SK-N-SH (cell line): ENCODE measurements at regions not wholly inside any gene's neighbourhood (a gene's known extent, or its start where the extent isn't known, plus 50 kb on each side); places are given as distances from the start of the nearest gene placed in this dataset.

ENCODE experiments used
- CTCF ChIA-PET: fragments of 300-600, 350-600 bp; formaldehyde crosslinking; extraction: SDS; loops from one replicate; lab custom pipeline; 2021; lab: Yijun Ruan, JAX
- POLR2A ChIA-PET: fragments of 350-600 bp; sonication (Branson Sonifier 250); formaldehyde crosslinking; extraction: SDS; loops from one replicate; lab custom pipeline; 2020; ENCODE audit warnings: antibody characterized with exemption, inconsistent platforms; lab: Yijun Ruan, JAX
- DNase-seq: peaks from one replicate; pipeline ENCODE4 v3.0.0; 2012
- H2AFZ ChIP-seq: fragments of 200-600 bp; sonication (generic); 2 replicates; pipeline ENCODE4 v1.8.1; 2016; ENCODE audit warnings: antibody characterized with exemption, mild to moderate bottlenecking, low read depth
- H3F3A ChIP-seq: fragments of 200-600 bp; sonication (generic); replicated peaks from 2 replicates; pipeline ENCODE3; 2016; ENCODE audit warnings: antibody characterized with exemption, mild to moderate bottlenecking; ENCODE audit not compliant: insufficient read depth
- H3K27ac ChIP-seq, 2 experiments: fragments of 200-500 bp in 1 of 2; fragments of 200-600 bp in 1 of 2; sonication (Bioruptor generic) in 1 of 2; sonication (generic), shearing (Covaris generic) in 1 of 2; 2 replicates each; pipeline versions ENCODE4 v1.5.1 to v1.6.1; 2014 to 2016; ENCODE audit warnings: low read depth in 2 of 2, inconsistent platforms in 1 of 2, low read length in 1 of 2, mild to moderate bottlenecking in 1 of 2, mixed read lengths in 1 of 2
- H3K27me3 ChIP-seq: fragments of 200-600 bp; sonication (generic), shearing (Covaris generic); 2 replicates; pipeline ENCODE4 v1.6.1; 2016; ENCODE audit warnings: mixed run types; ENCODE audit not compliant: insufficient read depth
- H3K36me3 ChIP-seq, 2 experiments: fragments of 200-500 bp in 1 of 2; fragments of 200-600 bp in 1 of 2; sonication (Bioruptor generic) in 1 of 2; sonication (generic) in 1 of 2; replicated peaks in 1 of 2; 2 replicates each; pipeline versions ENCODE3 to v1.5.1; 2014 to 2016; ENCODE audit warnings: low read length in 1 of 2, mild to moderate bottlenecking in 1 of 2; ENCODE audit not compliant: insufficient read depth in 2 of 2, control insufficient read depth in 1 of 2
- H3K4me1 ChIP-seq, 2 experiments: fragments of 200-500 bp in 1 of 2; fragments of 200-600 bp in 1 of 2; sonication (Bioruptor generic) in 1 of 2; sonication (generic), shearing (Covaris generic) in 1 of 2; 2 replicates each; pipeline versions ENCODE4 v1.5.1 to v1.6.1; 2014 to 2016; ENCODE audit warnings: low read depth in 1 of 2, low read length in 1 of 2, mixed run types in 1 of 2; ENCODE audit not compliant: insufficient read depth in 2 of 2, control insufficient read depth in 1 of 2
- H3K4me2 ChIP-seq: fragments of 200-600 bp; sonication (generic), shearing (Covaris generic); 2 replicates; pipeline ENCODE4 v1.6.1; 2017; ENCODE audit warnings: mixed run types
- H3K4me3 ChIP-seq, 2 experiments: fragments of 200-500 bp in 1 of 2; fragments of 200-600 bp in 1 of 2; sonication (Bioruptor generic) in 1 of 2; sonication (generic), shearing (Covaris generic) in 1 of 2; 2 replicates each; pipeline versions ENCODE4 v1.5.1 to v1.8.1; 2014 to 2016; ENCODE audit warnings: low read depth in 2 of 2, inconsistent platforms in 1 of 2, low read length in 1 of 2, mild to moderate bottlenecking in 1 of 2, mixed read lengths in 1 of 2, moderate library complexity in 1 of 2
- H3K79me2 ChIP-seq: fragments of 200-600 bp; sonication (generic); 2 replicates; pipeline ENCODE4 v1.8.1; 2017; ENCODE audit warnings: mild to moderate bottlenecking; ENCODE audit not compliant: insufficient read depth
- H3K9ac ChIP-seq: fragments of 200-600 bp; sonication (generic); 2 replicates; pipeline ENCODE4 v1.6.1; 2017; ENCODE audit warnings: mixed run types
- H3K9me2 ChIP-seq: fragments of 200-600 bp; sonication (generic); 2 replicates; pipeline ENCODE4 v1.6.1; 2017; ENCODE audit warnings: mixed run types
- H3K9me3 ChIP-seq: fragments of 200-600 bp; sonication (generic); 2 replicates; pipeline ENCODE4 v1.6.1; 2017; ENCODE audit warnings: mixed run types, mild to moderate bottlenecking, moderate library complexity
- H4K20me1 ChIP-seq: fragments of 200-600 bp; sonication (generic); 2 replicates; pipeline ENCODE4 v1.6.1; 2017; ENCODE audit warnings: mild to moderate bottlenecking, mixed run types; ENCODE audit not compliant: insufficient read depth
- CHD2 ChIP-seq: fragments of 150-350 bp; IDR thresholded peaks from 2 replicates; pipeline ENCODE4 v1.6.1; 2018; ENCODE audit warnings: low read length; ENCODE audit not compliant: partially characterized antibody
- CTCF ChIP-seq: fragments of 200-600 bp; sonication (generic); IDR thresholded peaks from 2 replicates; pipeline ENCODE4 v1.6.1; 2017; ENCODE audit warnings: antibody characterized with exemption, mild to moderate bottlenecking, moderate library complexity
- FOSL2 ChIP-seq: IDR thresholded peaks from 2 replicates; pipeline ENCODE4 v1.4.0; 2012; ENCODE audit warnings: low read depth, mild to moderate bottlenecking, moderate library complexity, borderline replicate concordance
- FOXJ3 ChIP-seq: sonication (generic); formaldehyde crosslinking; IDR thresholded peaks from 2 replicates; pipeline ENCODE4 v1.5.1; 2020; ENCODE audit warnings: mild to moderate bottlenecking, missing genetic modification reagents
- GATA2 ChIP-seq: sonication (generic); formaldehyde crosslinking; IDR thresholded peaks from 2 replicates; pipeline ENCODE4 v1.5.0; 2020; ENCODE audit warnings: mild to moderate bottlenecking, missing genetic modification reagents
- MAX ChIP-seq: IDR thresholded peaks from 2 replicates; pipeline ENCODE4 v1.4.0; 2012; ENCODE audit warnings: low read depth
- MEF2A ChIP-seq: IDR thresholded peaks from 2 replicates; pipeline ENCODE4 v1.4.0; 2012; ENCODE audit warnings: low read depth, borderline replicate concordance
- MXI1 ChIP-seq: IDR thresholded peaks from 2 replicates; pipeline ENCODE4 v1.6.1; 2012; ENCODE audit warnings: mild to moderate bottlenecking, low read depth, low read length, improper control_type of control experiment
- PBX3 ChIP-seq: IDR thresholded peaks from 2 replicates; pipeline ENCODE4; 2012
- RCOR1 ChIP-seq: fragments of 150-350 bp; IDR thresholded peaks from 2 replicates; pipeline ENCODE4 v1.6.1; 2017; ENCODE audit warnings: antibody characterized with exemption, low read length
- RFX5 ChIP-seq: IDR thresholded peaks from 2 replicates; pipeline ENCODE4 v1.6.1; 2012; ENCODE audit warnings: mild to moderate bottlenecking, improper control_type of control experiment, low read length
- RXRA ChIP-seq: IDR thresholded peaks from 2 replicates; pipeline ENCODE4 v1.4.0; 2012; ENCODE audit warnings: low read depth, mild to moderate bottlenecking, borderline replicate concordance
- SIN3A ChIP-seq: IDR thresholded peaks from 2 replicates; pipeline ENCODE4 v1.6.1; 2012; ENCODE audit warnings: low read depth, mild to moderate bottlenecking, low read length, moderate library complexity, borderline replicate concordance
- SMC3 ChIP-seq: IDR thresholded peaks from 2 replicates; pipeline ENCODE4 v1.6.1; 2012; ENCODE audit warnings: low read depth, low read length, improper control_type of control experiment
- TCF12 ChIP-seq: IDR thresholded peaks from 2 replicates; pipeline ENCODE4 v1.4.0; 2012
- TEAD4 ChIP-seq: IDR thresholded peaks from 2 replicates; pipeline ENCODE4 v1.4.0; 2012; ENCODE audit warnings: mild to moderate bottlenecking, borderline replicate concordance; ENCODE audit not compliant: insufficient read depth
- USF2 ChIP-seq: fragments of 150-350 bp; IDR thresholded peaks from 2 replicates; pipeline ENCODE4 v1.6.1; 2017; ENCODE audit warnings: antibody characterized with exemption, low read length, low read depth, borderline replicate concordance
- YY1 ChIP-seq: IDR thresholded peaks from 2 replicates; pipeline ENCODE4 v1.4.0; 2012; ENCODE audit warnings: low read depth, mild to moderate bottlenecking
- ZBTB33 ChIP-seq: IDR thresholded peaks from 2 replicates; pipeline ENCODE4 v1.4.0; 2012; ENCODE audit warnings: low read depth, borderline replicate concordance
- WGBS: methylation state at CpG from one replicate; pipeline ENCODE4 v1.1.6; 2017; ENCODE audit warnings: low lambda C conversion rate; 5-methylcytosine and 5-hydroxymethylcytosine counted together

- no peak for TF ChIP-seq PBX3
- no peak for TF ChIP-seq SMC3
- TF ChIP-seq TEAD4 = no peak
- no peak for TF ChIP-seq RFX5
- no peak for TF ChIP-seq GATA2 (CRISPR knock-in tag)
Observed at GRCh38 chr2:15700131-15700530, 108.5 kb downstream of the DDX1 start (continued).

- Histone ChIP-seq H2AFZ (no peak overlapping the region), H3K27me3 (no peaks in the 10 kb centered on the region), H3K4me1 (peaks cover 0 to 3% of the 10 kb centered on the region in 2 experiments; a peak in 1 of 4 replicates), H3F3A (no peaks in the 10 kb centered on the region), H3K9me3 (no peaks in the 10 kb centered on the region), H3K36me3 (no peaks in the 10 kb centered on the region), H3K4me2 (no peak overlapping the region), H3K9me2 (no peaks in the 10 kb centered on the region), H3K27ac (no peak overlapping the region; a peak in 1 of 4 replicates), H4K20me1 (no peaks in the 10 kb centered on the region), H3K9ac (no peak overlapping the region), H3K79me2 (no peaks in the 10 kb centered on the region), H3K4me3 (no peak overlapping the region)
- 45% methylated on average over 7 of the region's 7 CpGs for WGBS
- ChIA-PET POLR2A (no interaction called here), CTCF (interaction anchor here (1.4 to 1.6 kb wide), 2 partner anchors 8 to 25 kb away, joined by 3 to 4 read pairs; no protein-coding TSS in a partner anchor)
- TF ChIP-seq SIN3A = no peak
- DNase-seq = no peak
Observed at GRCh38 chr2:15700599-15701340, 109.1 kb downstream of the DDX1 start.

- H3K4me2 ChIP-seq = no peak overlapping the region
- no peaks in the 10 kb centered on the region for H3K36me3 ChIP-seq
- H3K27me3 ChIP-seq = no peaks in the 10 kb centered on the region
- no peaks in the 10 kb centered on the region for H3F3A ChIP-seq
- no peak overlapping the region for H3K9ac ChIP-seq
- ChIA-PET CTCF (interaction anchor here (1.4 to 1.6 kb wide), 2 partner anchors 8 to 25 kb away, joined by 3 to 4 read pairs; no protein-coding TSS in a partner anchor), POLR2A (no interaction called here)
- no peaks in the 10 kb centered on the region for H3K79me2 ChIP-seq
- H3K9me3 ChIP-seq = no peaks in the 10 kb centered on the region
- WGBS = 61% methylated on average over 11 of the region's 11 CpGs
- H3K27ac ChIP-seq = no peak overlapping the region
- H3K4me3 ChIP-seq = no peak overlapping the region
- no peak overlapping the region for H2AFZ ChIP-seq
- no peaks in the 10 kb centered on the region for H4K20me1 ChIP-seq
- no peak for DNase-seq
- peaks cover 0 to 3% of the 10 kb centered on the region in 2 experiments; a peak in 1 of 4 replicates for H3K4me1 ChIP-seq
- H3K9me2 ChIP-seq = no peaks in the 10 kb centered on the region
- TF ChIP-seq SIN3A (no peak), ZBTB33 (no peak), SMC3 (no peak), FOXJ3 (CRISPR knock-in tag) (no peak), USF2 (no peak), TCF12 (no peak), RCOR1 (no peak), MXI1 (no peak), CTCF (no peak), CHD2 (no peak), MEF2A (no peak), YY1 (no peak), MAX (no peak), RXRA (no peak), FOSL2 (no peak)
Observed at GRCh38 chr2:15701341-15701907, 109.8 kb downstream of the DDX1 start.
